ENCODE measurements at regions not wholly inside any gene's neighbourhood (a gene's known extent, or its start where the extent isn't known, plus 50 kb on each side); places are given as distances from the start of the nearest gene placed in this dataset.

GRCh38 chr6:1042583-1043457, 269.1 kb upstream of the FOXQ1 start:
- H3K4me1 ChIP-seq (ENCODE audit: control insufficient read depth in 1 of 2, insufficient read depth in 2 of 2, low read length in 2 of 2): peaks cover 6 to 11% of the 10 kb centered on the region in 2 experiments; a peak in 2 of 4 replicates
- peaks cover 21% of the 10 kb centered on the region; the same call in 1 of the 2 replicates for H3K27me3 ChIP-seq (ENCODE audit: insufficient read depth, low read length)
- no peaks in the 10 kb centered on the region for H3K79me2 ChIP-seq (ENCODE audit: insufficient read depth, low read length)
- no peaks in the 10 kb centered on the region for H3K9me3 ChIP-seq (ENCODE audit: control insufficient read depth in 1 of 2, insufficient read depth in 1 of 2, low read depth in 1 of 2, low read length in 2 of 2)
- no peak overlapping the region for H3K4me3 ChIP-seq (replicated peaks in 1 of 2; ENCODE audit: low read depth in 1 of 2, low read length in 2 of 2)
- intact Hi-C loops (cut with micrococcal nuclease): no loop called here
- H3K36me3 ChIP-seq (ENCODE audit: control insufficient read depth in 1 of 2, insufficient read depth in 2 of 2, low read length in 2 of 2): no peaks in the 10 kb centered on the region
- H3K9ac ChIP-seq (ENCODE audit: low read length): no peak overlapping the region
- POLR2A ChIA-PET: no interaction called here
- no peak overlapping the region for H3K27ac ChIP-seq (ENCODE audit: low read depth, low read length)
- ATAC-seq (no peak), DNase-seq (ENCODE audit: low read depth, low spot score) (no peak)
- no peaks in the 10 kb centered on the region for H4K20me1 ChIP-seq (ENCODE audit: insufficient read depth)
- no peak overlapping the region for H3K4me2 ChIP-seq (ENCODE audit: low read length)
- CTCF ChIA-PET: no interaction called here
- H2AFZ ChIP-seq (ENCODE audit: low read depth, low read length, poor library complexity, severe bottlenecking): no peak overlapping the region
- TF ChIP-seq SP1 (IDR thresholded peaks at IDR 0.05; ENCODE audit: low read depth) (no peak), ZNF274 (IDR thresholded peaks at IDR 0.05; ENCODE audit: low read depth, low read length) (no peak), SIN3A (IDR thresholded peaks at IDR 0.05; ENCODE audit: low read depth) (no peak), YY1 (IDR thresholded peaks at IDR 0.05; ENCODE audit: extremely low read depth, insufficient replicate concordance, low read depth, low read length) (no peak), SRF (IDR thresholded peaks at IDR 0.05; ENCODE audit: low read depth) (no peak), EZH2phosphoT487 (IDR thresholded peaks at IDR 0.05; ENCODE audit: borderline replicate concordance) (no peak), CEBPB (IDR thresholded peaks at IDR 0.05; ENCODE audit: low read depth) (no peak), EZH2 (IDR thresholded peaks at IDR 0.05) (no peak), REST (IDR thresholded peaks at IDR 0.05; ENCODE audit: low read depth) (no peak), POLR2A (IDR thresholded peaks at IDR 0.05; ENCODE audit: borderline replicate concordance, extremely low read depth, insufficient read depth, insufficient read length) (no peak), TCF7L2 (IDR thresholded peaks at IDR 0.05; ENCODE audit: borderline replicate concordance, extremely low read depth, insufficient read depth, insufficient read length) (no peak), POLR2AphosphoS5 (IDR thresholded peaks at IDR 0.05; ENCODE audit: low read depth, low read length) (no peak), EGR1 (IDR thresholded peaks at IDR 0.05; ENCODE audit: low read depth) (no peak)
- RAD21 ChIA-PET (ENCODE audit: low non-redundant PET in 1 of 2, low total read pairs in 2 of 2, uncharacterized antibody in 2 of 2, unreplicated experiment in 2 of 2): no interaction called here
- BruUV-seq (replicated peaks): no TSS peak
- H3K9me2 ChIP-seq (ENCODE audit: insufficient read depth): no peaks in the 10 kb centered on the region
